ENCODE measurements at regions not wholly inside any gene's neighbourhood (a gene's known extent, or its start where the extent isn't known, plus 50 kb on each side); places are given as distances from the start of the nearest gene placed in this dataset.

DNA sequence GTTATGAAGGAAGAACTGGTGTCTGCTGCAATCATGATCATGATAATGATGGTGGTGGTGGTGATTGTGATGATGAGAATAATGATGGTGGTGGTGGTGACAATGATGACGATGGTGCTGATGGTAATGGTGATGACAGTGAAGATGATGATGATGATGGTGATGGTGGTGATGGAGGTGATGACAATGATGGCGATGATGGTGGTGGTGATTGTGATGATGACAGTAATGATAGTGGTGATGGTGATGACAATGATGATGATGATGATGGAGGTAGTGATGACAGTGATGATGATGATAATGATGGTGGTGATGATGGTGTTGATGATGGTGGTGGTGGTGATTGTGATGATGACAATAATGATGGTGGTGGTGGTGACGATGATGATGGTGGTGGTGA, 52.8 kb upstream of the ANO1 start:
- H2BK5ac ChIP-seq (ENCODE audit: low read depth, low read length): no peak overlapping the region
- no peak overlapping the region for H4K5ac ChIP-seq (ENCODE audit: insufficient read length, low read depth, low read length)
- no peak overlapping the region for H3K27ac ChIP-seq (ENCODE audit: low read depth, low read length)
- POLR2A ChIA-PET (ENCODE audit: partially characterized antibody): interaction anchor here (0.9 kb wide), 1 partner anchor 17 kb away, joined by 3 read pairs; no protein-coding TSS in a partner anchor
- no peaks in the 10 kb centered on the region for H3K79me1 ChIP-seq (ENCODE audit: low read depth, low read length)
- no peak overlapping the region for H3K56ac ChIP-seq (replicated peaks; ENCODE audit: insufficient read length, low read depth, low read length)
- peak overlapping the region; percentile 25; the same call in 1 of the 2 replicates for H2AK5ac ChIP-seq (ENCODE audit: low read depth, low read length)
- H3K27me3 ChIP-seq (replicated peaks in 1 of 4; ENCODE audit: control insufficient read depth in 3 of 4, extremely low read depth in 1 of 4, insufficient read depth in 3 of 4, low read length in 3 of 4): peaks cover 0 to 2% (median 0%) of the 10 kb centered on the region in 4 experiments; a peak in 1 of 7 replicates
- no peak overlapping the region for H4K91ac ChIP-seq (replicated peaks; ENCODE audit: insufficient read length, low read length)
- H3K9ac ChIP-seq (replicated peaks in 1 of 4; ENCODE audit: extremely low read depth in 1 of 4, low read depth in 3 of 4, low read length in 3 of 4): no peak overlapping the region
- peaks cover 13% of the 10 kb centered on the region; the same call in 1 of the 2 replicates for H3K23me2 ChIP-seq (ENCODE audit: low read depth, low read length)
- peaks cover 0 to 8% of the 10 kb centered on the region in 2 experiments for H4K20me1 ChIP-seq (replicated peaks in 1 of 2; ENCODE audit: control insufficient read depth in 1 of 2, insufficient read depth in 2 of 2, low read length in 2 of 2)
- no peak overlapping the region for H4K8ac ChIP-seq (ENCODE audit: extremely low read depth, insufficient read depth, low read length)
- no peaks in the 10 kb centered on the region; a peak in 1 of 8 replicates for H3K36me3 ChIP-seq (ENCODE audit: control insufficient read depth in 2 of 4, insufficient read depth in 4 of 4, low read length in 3 of 4)
- no peak overlapping the region for H2AFZ ChIP-seq (ENCODE audit: low read length)
- no peaks in the 10 kb centered on the region for H3K79me2 ChIP-seq (ENCODE audit: control insufficient read depth in 1 of 2, insufficient read depth in 2 of 2, low read length in 2 of 2)
- DNase-seq (ENCODE audit: low read depth in 1 of 2, low spot score in 2 of 2) (no peak), FAIRE-seq (no peak)
- no peak overlapping the region for H2BK15ac ChIP-seq (ENCODE audit: low read length)
- 93% methylated on average over 3 of the region's 3 CpGs; no CpG with 5 or more reads in 1 of the 2 experiments for WGBS, 2 experiments (ENCODE audit: extremely low coverage in 1 of 2, insufficient coverage in 1 of 2, insufficient read length in 1 of 2, insufficient replicate concordance in 2 of 2, low coverage in 1 of 2, low lambda C conversion rate in 2 of 2, missing lambda C conversion rate in 1 of 2)
- H2BK120ac ChIP-seq (replicated peaks; ENCODE audit: low read depth, low read length): no peak overlapping the region
- H3K9me3 ChIP-seq (ENCODE audit: insufficient read depth in 2 of 2, low read depth in 1 of 2, low read length in 1 of 2): peaks cover 0 to 5% of the 10 kb centered on the region in 2 experiments; a peak in 1 of 4 replicates
- no peak overlapping the region for H3K14ac ChIP-seq (ENCODE audit: insufficient read length)
- peaks cover 0 to 5% (median 2%) of the 10 kb centered on the region in 4 experiments; a peak in 2 of 7 replicates for H3K4me1 ChIP-seq (replicated peaks in 1 of 4; ENCODE audit: control insufficient read depth in 3 of 4, insufficient read depth in 4 of 4, low read length in 3 of 4)
- CTCF ChIA-PET (ENCODE audit: partially characterized antibody): interaction anchor here (1.4 kb wide), 1 partner anchor 9 kb away, joined by 4 read pairs; no protein-coding TSS in a partner anchor
- no peak overlapping the region for H3K4me2 ChIP-seq (ENCODE audit: insufficient read depth in 1 of 2, low read depth in 2 of 2, low read length in 2 of 2)
- no peak overlapping the region for H3K4me3 ChIP-seq (ENCODE audit: extremely low read depth in 1 of 4, insufficient read depth in 2 of 4, low read depth in 3 of 4, low read length in 4 of 4)
- no peak overlapping the region; the same call in 1 of the 2 replicates for H2BK12ac ChIP-seq (ENCODE audit: low read depth, low read length)
- no peak overlapping the region for H3K18ac ChIP-seq (ENCODE audit: extremely low read depth, low read length)
- H3K4ac ChIP-seq (replicated peaks; ENCODE audit: insufficient read length, low read depth, low read length): no peak overlapping the region
- H3K23ac ChIP-seq (ENCODE audit: insufficient read length): no peak overlapping the region
- no peak overlapping the region for H2BK20ac ChIP-seq (ENCODE audit: low read length)
- no peak for TF ChIP-seq EGR1 (IDR thresholded peaks at IDR 0.05; ENCODE audit: borderline replicate concordance, low read depth, low read length)
- TF ChIP-seq MAFK (IDR thresholded peaks at IDR 0.05; ENCODE audit: low read depth, low read length): no peak
- no peak for TF ChIP-seq HDAC2 (IDR thresholded peaks at IDR 0.05; ENCODE audit: borderline replicate concordance in 1 of 2, low read depth in 2 of 2, low read length in 2 of 2)
- no peak for TF ChIP-seq JUND (IDR thresholded peaks at IDR 0.05; ENCODE audit: low read length)
- no peak for TF ChIP-seq NRF1 (IDR thresholded peaks at IDR 0.05; ENCODE audit: low read depth, low read length)
- TF ChIP-seq SP4 (IDR thresholded peaks at IDR 0.05; ENCODE audit: low read length): no peak
